Osteocyte (in vitro differentiated cells): ENCODE measurements at regions not wholly inside any gene's neighbourhood (a gene's known extent, or its start where the extent isn't known, plus 50 kb on each side); places are given as distances from the start of the nearest gene placed in this dataset.
"Not testable (repeated sequence)": the region's sequence is repeated elsewhere in the genome, so short reads cannot be mapped to it uniquely, and the experiment has no call there.

Source experiments
- DNase-seq: peaks from one replicate; pipeline ENCODE4 v3.0.0; 2021; ENCODE audit warnings: mixed read lengths; ENCODE audit not compliant: unreplicated experiment; ENCODE audit errors: extremely low spot score
- H3K27ac Mint-ChIP-seq: one replicate; pipeline ENCODE4 v1.8.0; 2021; ENCODE audit warnings: mild to moderate bottlenecking, mixed read lengths; ENCODE audit not compliant: unreplicated experiment
- H3K27me3 Mint-ChIP-seq: one replicate; pipeline ENCODE4 v1.8.0; 2021; ENCODE audit warnings: mixed read lengths; ENCODE audit not compliant: unreplicated experiment
- H3K36me3 Mint-ChIP-seq: one replicate; pipeline ENCODE4 v1.8.0; 2021; ENCODE audit warnings: mixed read lengths; ENCODE audit not compliant: unreplicated experiment
- H3K4me1 Mint-ChIP-seq: one replicate; pipeline ENCODE4 v1.8.0; 2021; ENCODE audit warnings: mixed read lengths; ENCODE audit not compliant: unreplicated experiment
- H3K4me3 Mint-ChIP-seq: one replicate; pipeline ENCODE4 v1.8.0; 2021; ENCODE audit warnings: mild to moderate bottlenecking, moderate library complexity, mixed read lengths; ENCODE audit not compliant: unreplicated experiment
- H3K9me3 Mint-ChIP-seq: one replicate; pipeline ENCODE4 v1.8.0; 2021; ENCODE audit warnings: mixed read lengths; ENCODE audit not compliant: unreplicated experiment
- TF ChIP-seq, protein P1 (sequence below): fragments of 200-600 bp; sonication (generic); IDR thresholded peaks from 2 replicates; pipeline ENCODE4 v1.5.0; 2021; ENCODE audit warnings: antibody characterized with exemption, mild to moderate bottlenecking, moderate library complexity

DNA sequence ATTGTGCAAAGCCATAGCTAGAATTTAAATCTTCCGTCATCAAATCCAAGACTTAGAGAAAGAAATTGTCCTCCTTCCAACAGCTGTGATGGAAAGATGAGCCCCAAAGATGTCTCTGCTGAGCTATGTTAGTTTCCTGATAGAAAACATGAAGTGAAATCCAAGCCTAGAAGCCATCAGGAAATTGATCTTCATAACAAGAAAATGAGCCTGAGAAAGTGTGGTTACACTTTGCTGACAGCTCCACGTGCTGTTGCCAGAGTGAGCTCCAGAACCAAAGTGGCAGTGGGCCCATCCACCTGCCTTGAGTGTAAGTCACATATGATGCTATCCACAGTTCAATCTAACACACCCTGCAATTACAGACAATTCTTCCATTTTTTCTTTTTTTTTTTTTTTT lies 58.0 kb upstream of the UBASH3B start:
- Mint-ChIP-seq H3K27me3 (peaks cover 38% of the 10 kb centered on the region), H3K36me3 (no peaks in the 10 kb centered on the region), H3K27ac (no peak overlapping the region), H3K9me3 (no peaks in the 10 kb centered on the region), H3K4me1 (peaks cover 1% of the 10 kb centered on the region), H3K4me3 (no peak overlapping the region)
- no peak for DNase-seq
- TF ChIP-seq, protein P1, sequence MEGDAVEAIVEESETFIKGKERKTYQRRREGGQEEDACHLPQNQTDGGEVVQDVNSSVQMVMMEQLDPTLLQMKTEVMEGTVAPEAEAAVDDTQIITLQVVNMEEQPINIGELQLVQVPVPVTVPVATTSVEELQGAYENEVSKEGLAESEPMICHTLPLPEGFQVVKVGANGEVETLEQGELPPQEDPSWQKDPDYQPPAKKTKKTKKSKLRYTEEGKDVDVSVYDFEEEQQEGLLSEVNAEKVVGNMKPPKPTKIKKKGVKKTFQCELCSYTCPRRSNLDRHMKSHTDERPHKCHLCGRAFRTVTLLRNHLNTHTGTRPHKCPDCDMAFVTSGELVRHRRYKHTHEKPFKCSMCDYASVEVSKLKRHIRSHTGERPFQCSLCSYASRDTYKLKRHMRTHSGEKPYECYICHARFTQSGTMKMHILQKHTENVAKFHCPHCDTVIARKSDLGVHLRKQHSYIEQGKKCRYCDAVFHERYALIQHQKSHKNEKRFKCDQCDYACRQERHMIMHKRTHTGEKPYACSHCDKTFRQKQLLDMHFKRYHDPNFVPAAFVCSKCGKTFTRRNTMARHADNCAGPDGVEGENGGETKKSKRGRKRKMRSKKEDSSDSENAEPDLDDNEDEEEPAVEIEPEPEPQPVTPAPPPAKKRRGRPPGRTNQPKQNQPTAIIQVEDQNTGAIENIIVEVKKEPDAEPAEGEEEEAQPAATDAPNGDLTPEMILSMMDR = no peak

DNA sequence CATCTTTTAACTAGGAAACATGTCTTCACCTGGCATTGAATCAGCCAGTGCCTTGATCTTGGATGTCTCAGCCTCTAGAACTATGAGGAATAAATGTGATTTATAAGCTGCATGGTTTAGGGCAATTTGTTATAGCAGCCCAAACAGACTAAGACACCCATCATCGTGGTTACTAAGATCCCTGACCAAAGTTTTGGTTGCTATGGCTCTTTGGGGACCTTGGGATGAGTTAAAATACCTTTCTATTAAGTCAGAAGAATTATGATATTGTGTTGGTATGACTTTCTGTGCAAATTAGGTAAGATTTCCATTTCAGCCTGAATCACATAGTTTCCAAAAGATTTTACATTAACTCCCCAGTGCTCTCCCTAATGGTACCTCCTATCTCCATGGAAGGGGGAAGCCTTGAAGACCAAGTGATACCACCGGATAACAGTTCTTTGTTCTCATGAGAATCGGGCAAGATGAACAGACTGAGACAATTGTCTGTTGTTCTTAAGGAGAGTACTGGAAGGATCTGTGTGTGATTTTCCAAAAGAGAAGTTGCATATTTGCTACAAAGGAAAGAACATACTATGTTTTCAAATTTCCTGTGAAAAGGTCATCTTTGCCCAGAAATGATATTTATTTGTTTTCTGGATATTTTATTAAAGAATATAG lies 60.4 kb upstream of the UBASH3B start:
- Mint-ChIP-seq H3K27ac (no peak overlapping the region), H3K9me3 (no peaks in the 10 kb centered on the region), H3K4me3 (no peak overlapping the region), H3K27me3 (peaks cover 44% of the 10 kb centered on the region), H3K4me1 (no peaks in the 10 kb centered on the region), H3K36me3 (no peaks in the 10 kb centered on the region)
- TF ChIP-seq, protein P1 = no peak
- no peak for DNase-seq

DNA sequence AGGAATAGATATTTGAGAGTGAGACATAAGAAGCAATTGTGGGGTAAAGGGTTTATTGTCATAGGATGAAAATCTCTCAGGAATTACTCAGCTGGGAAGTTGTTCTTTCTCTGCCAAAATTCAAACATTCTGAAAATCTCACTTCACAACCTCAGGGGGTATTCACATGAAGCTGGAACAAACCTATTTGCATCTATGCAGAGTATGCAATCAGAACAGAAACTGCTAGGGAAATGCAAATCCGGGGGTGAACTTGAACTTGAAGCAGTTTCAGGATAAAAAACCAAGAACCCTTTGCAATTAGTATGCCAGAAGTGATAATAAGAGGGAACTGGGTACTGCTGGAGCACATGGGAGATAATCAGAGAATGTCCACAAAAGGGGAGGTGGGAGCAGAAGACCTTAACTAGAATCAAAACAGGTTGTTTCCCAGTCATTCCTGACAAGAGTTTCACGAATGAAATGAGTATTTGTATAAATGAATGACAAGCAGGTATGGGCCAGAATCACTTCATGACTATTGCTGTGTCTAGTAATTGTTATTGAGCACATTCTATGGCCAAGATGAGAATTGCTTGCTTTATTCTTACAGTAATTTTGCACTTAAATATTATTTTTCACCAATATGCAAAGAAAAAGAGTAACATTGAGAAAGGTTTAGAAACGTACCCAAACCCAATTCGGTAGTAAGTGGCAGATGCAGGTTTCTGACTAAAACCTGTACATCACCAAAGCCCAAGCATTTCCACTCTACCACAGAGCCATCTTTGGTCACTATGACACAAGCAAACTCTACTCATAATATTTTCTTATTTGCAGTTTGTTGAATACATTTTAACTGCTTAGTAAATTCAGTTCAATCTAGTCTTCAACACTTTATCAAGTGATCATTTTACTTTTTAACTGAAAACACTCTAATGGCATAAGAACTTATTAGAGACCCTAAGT lies 61.8 kb upstream of the UBASH3B start:
- Mint-ChIP-seq H3K27ac (no peak overlapping the region), H3K4me1 (no peaks in the 10 kb centered on the region), H3K27me3 (peaks cover 43% of the 10 kb centered on the region), H3K4me3 (no peak overlapping the region), H3K36me3 (no peaks in the 10 kb centered on the region), H3K9me3 (no peaks in the 10 kb centered on the region)
- TF ChIP-seq, protein P1 = no peak
- no peak for DNase-seq

DNA sequence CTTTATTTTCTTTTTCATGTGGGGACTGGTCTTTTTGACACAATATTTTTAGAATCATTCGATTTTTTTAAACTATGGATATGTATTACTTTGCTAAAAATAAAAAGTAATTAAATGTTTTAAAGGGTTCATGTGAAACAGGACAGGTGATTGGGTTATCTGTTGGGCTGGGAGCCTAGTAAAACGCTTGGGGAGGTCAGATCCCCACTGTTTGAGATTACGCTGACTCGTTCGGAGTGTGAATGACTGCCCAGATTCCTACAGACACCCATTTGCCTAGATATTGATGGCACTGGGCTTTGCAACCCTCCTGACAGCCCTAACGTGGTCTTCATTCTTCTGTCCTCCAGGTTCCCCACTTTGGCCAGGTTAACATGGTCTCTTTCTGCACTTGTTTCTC lies 62.9 kb upstream of the UBASH3B start:
- Mint-ChIP-seq H3K27ac (no peak overlapping the region), H3K9me3 (peaks cover 6% of the 10 kb centered on the region), H3K4me3 (no peak overlapping the region), H3K36me3 (no peaks in the 10 kb centered on the region), H3K27me3 (peaks cover 48% of the 10 kb centered on the region), H3K4me1 (no peaks in the 10 kb centered on the region)
- DNase-seq = no peak
- TF ChIP-seq, protein P1 = no peak

DNA sequence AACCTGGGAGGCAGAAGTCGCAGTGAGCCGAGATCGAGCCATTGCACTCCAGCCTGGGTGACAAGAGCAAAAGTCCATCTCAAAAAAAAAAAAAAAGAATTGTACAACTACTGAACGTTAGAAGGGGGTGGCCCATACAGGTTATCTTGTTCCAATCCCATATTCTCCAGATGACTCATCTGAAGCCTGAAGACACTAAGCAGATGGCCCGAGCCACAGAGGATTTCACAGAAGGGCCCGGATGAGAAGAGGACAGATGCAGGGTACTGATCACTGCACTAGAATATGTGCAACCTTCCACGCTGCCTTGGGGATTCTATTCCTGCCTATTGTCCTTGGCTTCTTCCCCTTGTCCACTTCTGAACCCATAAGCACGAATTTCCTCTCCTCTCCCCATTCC lies 70.9 kb upstream of the UBASH3B start:
- Mint-ChIP-seq H3K4me1 (peaks cover 8% of the 10 kb centered on the region), H3K27ac (no peak overlapping the region), H3K27me3 (peaks cover 25% of the 10 kb centered on the region), H3K4me3 (no peak overlapping the region), H3K36me3 (no peaks in the 10 kb centered on the region), H3K9me3 (peaks cover 17% of the 10 kb centered on the region)
- TF ChIP-seq, protein P1 = no peak
- no peak for DNase-seq

DNA sequence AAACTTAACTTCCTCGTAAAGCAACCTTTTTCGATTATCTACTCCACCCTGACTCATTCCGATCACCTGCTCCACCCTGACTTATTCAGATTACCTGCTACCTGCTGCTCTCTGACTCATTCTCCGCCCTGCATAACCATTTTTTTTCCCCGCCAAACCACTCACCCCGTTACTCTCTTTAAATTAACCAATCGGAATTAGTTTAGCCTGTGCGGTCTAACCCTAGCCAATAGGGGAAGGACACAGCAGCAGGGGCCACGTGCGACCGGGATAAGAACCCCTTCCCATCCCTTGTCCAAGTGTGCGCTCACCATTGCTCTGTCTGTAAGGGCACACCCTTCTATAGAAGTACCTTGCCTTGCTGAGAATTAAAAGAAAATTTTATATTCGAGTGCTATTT lies 75.5 kb upstream of the UBASH3B start:
- H3K27me3 Mint-ChIP-seq, DNase-seq, H3K27ac Mint-ChIP-seq, H3K4me1 Mint-ChIP-seq, H3K36me3 Mint-ChIP-seq: not testable (repeated sequence)
- peaks cover 10% of the 10 kb centered on the region for H3K9me3 Mint-ChIP-seq
- H3K4me3 Mint-ChIP-seq = peak overlapping the region; percentile 73
